Endothelial cell of umbilical vein (primary cell): ENCODE measurements at regions not wholly inside any gene's neighbourhood (a gene's known extent, or its start where the extent isn't known, plus 50 kb on each side); places are given as distances from the start of the nearest gene placed in this dataset.

ENCODE experiments used
- BruUV-seq: library from RNA; stranded (reverse); fragments of 400-500 nt; replicated peaks from 2 replicates; lab custom pipeline; 2021; lab: Mats Ljungman, UMichigan
- CTCF ChIA-PET: fragments of 300-600, 350-600 bp; sonication (Branson Sonifier 250); formaldehyde crosslinking; loops from one replicate; lab custom pipeline; 2021; ENCODE audit warnings: antibody characterized with exemption, inconsistent platforms; lab: Charles Lee
- POLR2A ChIA-PET: fragments of 300-600, 350-600 bp; sonication (Branson Sonifier 250); formaldehyde crosslinking; loops from one replicate; lab custom pipeline; 2021; ENCODE audit warnings: antibody characterized with exemption, inconsistent platforms; lab: Charles Lee
- DNase-seq: peaks from one replicate; pipeline ENCODE4 v3.0.0-alpha.2; 2011; ENCODE audit warnings: low read depth, low spot score
- FAIRE-seq: peaks from 2 replicates; lab custom pipeline; 2011; peaks lifted over from hg19 to GRCh38; lab: Jason Lieb, UNC
- H2AFZ ChIP-seq: 2 replicates; pipeline ENCODE4 v1.6.0; 2012; ENCODE audit warnings: low read depth, low read length, control low read depth, inconsistent platforms
- H3K27ac ChIP-seq: 2 replicates; pipeline ENCODE4 v1.5.1; 2011; ENCODE audit warnings: low read depth, mild to moderate bottlenecking, control low read depth, low read length, moderate library complexity; ENCODE audit not compliant: insufficient read depth
- H3K27me3 ChIP-seq, 2 experiments: 2 replicates each; pipeline versions ENCODE4 v1.6.0 to v1.6.1; 2011; ENCODE audit warnings: low read length in 2 of 2, mixed read lengths in 1 of 2; ENCODE audit not compliant: control insufficient read depth in 2 of 2, insufficient read depth in 2 of 2
- H3K36me3 ChIP-seq, 2 experiments: 2 replicates in 1 of 2; 3 replicates in 1 of 2; pipeline ENCODE4 v1.5.1; 2011; ENCODE audit warnings: low read length in 2 of 2, mild to moderate bottlenecking in 1 of 2, moderate library complexity in 1 of 2; ENCODE audit not compliant: control insufficient read depth in 2 of 2, insufficient read depth in 2 of 2; ENCODE audit errors: extremely low read depth in 1 of 2
- H3K4me1 ChIP-seq: 3 replicates; pipeline ENCODE4 v1.5.1; 2011; ENCODE audit warnings: mild to moderate bottlenecking, low read length; ENCODE audit not compliant: control insufficient read depth, insufficient read depth; ENCODE audit errors: extremely low read depth
- H3K4me2 ChIP-seq: 2 replicates; pipeline ENCODE4 v1.6.1; 2011; ENCODE audit warnings: low read length, control low read depth, mixed read lengths; ENCODE audit not compliant: insufficient read depth
- H3K4me3 ChIP-seq, 3 experiments: fragments of 200-600 bp in 1 of 3; sonication (generic), shearing (Covaris generic) in 1 of 3; replicated peaks in 1 of 3; 2 replicates each; pipeline ENCODE4 v1.5.1; 2011 to 2016; ENCODE audit warnings: control low read depth in 3 of 3, low read length in 3 of 3, mild to moderate bottlenecking in 2 of 3, inconsistent platforms in 1 of 3, low read depth in 1 of 3, moderate library complexity in 1 of 3; ENCODE audit not compliant: insufficient read depth in 1 of 3
- H3K79me2 ChIP-seq: 2 replicates; pipeline ENCODE4 v1.6.0; 2012; ENCODE audit warnings: low read length, inconsistent platforms; ENCODE audit not compliant: control insufficient read depth, insufficient read depth
- H3K9ac ChIP-seq: replicated peaks from 2 replicates; pipeline ENCODE3; 2011; ENCODE audit warnings: low read length, control low read depth; ENCODE audit not compliant: insufficient read depth; ENCODE audit errors: extremely low read depth
- H3K9me1 ChIP-seq: replicated peaks from 3 replicates; pipeline ENCODE4 v1.6.0; 2011; ENCODE audit warnings: mild to moderate bottlenecking, low read length; ENCODE audit not compliant: control insufficient read depth, insufficient read depth; ENCODE audit errors: extremely low read depth
- H3K9me3 ChIP-seq: replicated peaks from 2 replicates; pipeline ENCODE4 v1.5.1; 2012; ENCODE audit warnings: low read length, inconsistent platforms; ENCODE audit not compliant: control insufficient read depth, insufficient read depth
- H4K20me1 ChIP-seq: replicated peaks from 2 replicates; pipeline ENCODE3; 2011; ENCODE audit warnings: mild to moderate bottlenecking, low read length; ENCODE audit not compliant: control insufficient read depth, insufficient read depth; ENCODE audit errors: extremely low read depth
- CTCF ChIP-seq, 2 donors: IDR thresholded peaks; 1 replicate in 1 of 2; 2 replicates in 1 of 2; pipeline ENCODE4 v1.5.1; 2011; ENCODE audit warnings: low read length in 2 of 2, mild to moderate bottlenecking in 2 of 2, moderate library complexity in 2 of 2, control low read depth in 1 of 2, inconsistent platforms in 1 of 2, low read depth in 1 of 2; ENCODE audit not compliant: insufficient read depth in 1 of 2; ENCODE audit errors: extremely low read depth in 1 of 2
- EZH2 ChIP-seq: IDR thresholded peaks from 2 replicates; pipeline ENCODE4 v1.6.1; 2012; ENCODE audit warnings: borderline replicate concordance, low read depth, mild to moderate bottlenecking, moderate library complexity, low read length, inconsistent platforms; ENCODE audit not compliant: severe bottlenecking
- FOS ChIP-seq: IDR thresholded peaks from 2 replicates; pipeline ENCODE4 v1.6.1; 2011; ENCODE audit warnings: mild to moderate bottlenecking, low read length, moderate library complexity, borderline replicate concordance; ENCODE audit not compliant: insufficient read depth
- GATA2 ChIP-seq: IDR thresholded peaks from 2 replicates; pipeline ENCODE4 v1.7.0; 2011; ENCODE audit warnings: low read depth, mild to moderate bottlenecking, moderate library complexity, mixed read lengths, low read length; ENCODE audit not compliant: insufficient read length, insufficient read depth
- JUN ChIP-seq: IDR thresholded peaks from 2 replicates; pipeline ENCODE4 v1.6.1; 2011; ENCODE audit warnings: borderline replicate concordance, low read depth; ENCODE audit not compliant: insufficient read length, insufficient read depth
- MAX ChIP-seq: IDR thresholded peaks from 2 replicates; pipeline ENCODE4 v1.6.1; 2011; ENCODE audit not compliant: insufficient read depth, insufficient read length
- MYC ChIP-seq: IDR thresholded peaks from one replicate; pipeline ENCODE4 v1.6.1; 2011; ENCODE audit warnings: mild to moderate bottlenecking, low read depth, low read length
- POLR2A ChIP-seq: IDR thresholded peaks from 2 replicates; pipeline ENCODE4 v1.6.1; 2012; ENCODE audit warnings: low read depth, mild to moderate bottlenecking, control low read depth, low read length
- POLR2AphosphoS5 ChIP-seq: IDR thresholded peaks from 2 replicates; pipeline ENCODE4 v1.6.1; 2012; ENCODE audit warnings: low read depth, mild to moderate bottlenecking, control low read depth, low read length, moderate library complexity; ENCODE audit not compliant: insufficient read depth
- dilution Hi-C: fragments of 300-500 bp; cut with MboI; formaldehyde crosslinking; loops from one replicate; pipeline ENCODE4 v1.15.0; 2019; ENCODE audit warnings: low sequenced_read_pairs; ENCODE audit not compliant: extremely low pct_ligation_motif_present
- intact Hi-C: fragments of 100-400 bp; cut with micrococcal nuclease; formaldehyde crosslinking; loops from one replicate; pipeline ENCODE4 v1.10.0; 2022

GRCh38 chr16:63447121-63447520, 1410.9 kb upstream of the CDH8 start:
- BruUV-seq: no TSS peak
- CTCF ChIA-PET: interaction anchor here (1.8 kb wide), 1 partner anchor 14 kb away, joined by 6 read pairs; no protein-coding TSS in a partner anchor

More at GRCh38 chr16:63447121-63447520, 1410.9 kb upstream of the CDH8 start:
- dilution Hi-C loops: no loop called here
- TF ChIP-seq MYC (no peak), POLR2AphosphoS5 (no peak), FOS (no peak), EZH2 (no peak), POLR2A (no peak), JUN (no peak), GATA2 (no peak), CTCF (IDR thresholded peaks at IDR 0.05; ENCODE audit: extremely low read depth in 1 of 2, insufficient read depth in 1 of 2, low read depth in 1 of 2, low read length in 2 of 2) (no peak), MAX (no peak)
- Histone ChIP-seq H3K9me3 (no peaks in the 10 kb centered on the region), H3K4me3 (no peak overlapping the region), H2AFZ (no peak overlapping the region), H3K79me2 (no peaks in the 10 kb centered on the region), H3K9ac (no peak overlapping the region), H4K20me1 (no peaks in the 10 kb centered on the region), H3K27ac (no peak overlapping the region), H3K27me3 (no peaks in the 10 kb centered on the region), H3K9me1 (no peaks in the 10 kb centered on the region), H3K4me2 (no peak overlapping the region), H3K36me3 (no peaks in the 10 kb centered on the region), H3K4me1 (no peaks in the 10 kb centered on the region)
- no peak for DNase-seq
- intact Hi-C loops: no loop called here
- no peak for FAIRE-seq
- POLR2A ChIA-PET: no interaction called here
